ENCODE measurements at regions not wholly inside any gene's neighbourhood (a gene's known extent, or its start where the extent isn't known, plus 50 kb on each side); places are given as distances from the start of the nearest gene placed in this dataset.

DNA sequence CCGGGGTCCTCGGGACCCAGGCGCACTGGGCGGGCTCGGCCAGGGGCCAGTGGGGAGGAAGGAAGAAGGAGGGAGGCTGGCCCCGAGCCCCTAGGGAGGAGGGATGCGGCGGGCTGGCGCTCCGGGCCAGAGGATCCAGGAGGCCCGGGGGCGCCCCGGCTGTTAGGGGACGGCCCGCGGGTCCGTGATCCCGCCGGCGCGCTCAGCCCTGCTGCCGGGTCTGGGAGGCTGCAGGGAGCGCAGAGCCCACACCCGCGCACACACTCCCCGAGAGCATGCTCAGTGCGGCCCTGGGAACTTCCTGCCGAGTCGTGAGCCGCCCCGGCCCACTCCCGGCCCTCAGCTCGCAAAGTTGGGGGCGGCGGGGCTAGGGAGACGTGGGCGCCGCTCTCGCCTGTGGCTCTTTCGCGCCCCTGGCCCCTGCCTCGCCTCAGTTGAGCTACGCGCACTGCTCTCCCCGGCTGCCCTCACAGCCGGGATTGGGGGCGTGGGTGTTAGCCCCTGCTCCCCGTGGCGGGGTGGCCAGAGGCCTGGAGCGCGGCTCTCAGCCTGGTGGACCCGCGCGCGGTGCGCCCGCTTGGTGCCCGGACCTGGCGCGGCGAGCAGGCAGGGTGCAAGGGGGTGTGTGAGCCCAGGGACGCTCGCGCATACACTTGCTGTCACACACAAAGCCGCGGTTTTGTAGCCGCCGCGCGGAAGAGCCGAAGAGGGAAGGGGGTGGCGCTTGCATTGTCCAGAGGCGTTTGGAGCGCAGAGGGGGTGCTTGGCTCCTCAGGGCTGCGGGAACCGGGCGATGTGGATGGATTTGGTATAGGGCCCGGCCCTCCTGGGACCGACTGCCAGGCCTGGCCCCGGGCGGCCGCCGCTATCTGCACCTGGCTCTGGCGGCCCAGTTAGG lies 132.9 kb upstream of the MGAT5 start (continued):
- TF ChIP-seq, protein P1, sequence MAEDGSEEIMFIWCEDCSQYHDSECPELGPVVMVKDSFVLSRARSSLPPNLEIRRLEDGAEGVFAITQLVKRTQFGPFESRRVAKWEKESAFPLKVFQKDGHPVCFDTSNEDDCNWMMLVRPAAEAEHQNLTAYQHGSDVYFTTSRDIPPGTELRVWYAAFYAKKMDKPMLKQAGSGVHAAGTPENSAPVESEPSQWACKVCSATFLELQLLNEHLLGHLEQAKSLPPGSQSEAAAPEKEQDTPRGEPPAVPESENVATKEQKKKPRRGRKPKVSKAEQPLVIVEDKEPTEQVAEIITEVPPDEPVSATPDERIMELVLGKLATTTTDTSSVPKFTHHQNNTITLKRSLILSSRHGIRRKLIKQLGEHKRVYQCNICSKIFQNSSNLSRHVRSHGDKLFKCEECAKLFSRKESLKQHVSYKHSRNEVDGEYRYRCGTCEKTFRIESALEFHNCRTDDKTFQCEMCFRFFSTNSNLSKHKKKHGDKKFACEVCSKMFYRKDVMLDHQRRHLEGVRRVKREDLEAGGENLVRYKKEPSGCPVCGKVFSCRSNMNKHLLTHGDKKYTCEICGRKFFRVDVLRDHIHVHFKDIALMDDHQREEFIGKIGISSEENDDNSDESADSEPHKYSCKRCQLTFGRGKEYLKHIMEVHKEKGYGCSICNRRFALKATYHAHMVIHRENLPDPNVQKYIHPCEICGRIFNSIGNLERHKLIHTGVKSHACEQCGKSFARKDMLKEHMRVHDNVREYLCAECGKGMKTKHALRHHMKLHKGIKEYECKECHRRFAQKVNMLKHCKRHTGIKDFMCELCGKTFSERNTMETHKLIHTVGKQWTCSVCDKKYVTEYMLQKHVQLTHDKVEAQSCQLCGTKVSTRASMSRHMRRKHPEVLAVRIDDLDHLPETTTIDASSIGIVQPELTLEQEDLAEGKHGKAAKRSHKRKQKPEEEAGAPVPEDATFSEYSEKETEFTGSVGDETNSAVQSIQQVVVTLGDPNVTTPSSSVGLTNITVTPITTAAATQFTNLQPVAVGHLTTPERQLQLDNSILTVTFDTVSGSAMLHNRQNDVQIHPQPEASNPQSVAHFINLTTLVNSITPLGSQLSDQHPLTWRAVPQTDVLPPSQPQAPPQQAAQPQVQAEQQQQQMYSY (CRISPR knock-in tag; IDR thresholded peaks at IDR 0.05): no peak
- peak; percentile 74 for TF ChIP-seq POLR2A (IDR thresholded peaks at IDR 0.05; ENCODE audit: low read depth, low read length)
- TF ChIP-seq NFIC (IDR thresholded peaks at IDR 0.05; ENCODE audit: low read depth, low read length): no peak
- no peak for TF ChIP-seq CHD4 (IDR thresholded peaks at IDR 0.05)
- TF ChIP-seq RBBP5 (conservative IDR thresholded peaks at IDR 0.05): no peak
- no peak; the same call in 1 of the 2 replicates for TF ChIP-seq JUNB (IDR thresholded peaks at IDR 0.05)
- TF ChIP-seq, protein P2, sequence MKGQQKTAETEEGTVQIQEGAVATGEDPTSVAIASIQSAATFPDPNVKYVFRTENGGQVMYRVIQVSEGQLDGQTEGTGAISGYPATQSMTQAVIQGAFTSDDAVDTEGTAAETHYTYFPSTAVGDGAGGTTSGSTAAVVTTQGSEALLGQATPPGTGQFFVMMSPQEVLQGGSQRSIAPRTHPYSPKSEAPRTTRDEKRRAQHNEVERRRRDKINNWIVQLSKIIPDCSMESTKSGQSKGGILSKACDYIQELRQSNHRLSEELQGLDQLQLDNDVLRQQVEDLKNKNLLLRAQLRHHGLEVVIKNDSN (IDR thresholded peaks at IDR 0.05; ENCODE audit: borderline replicate concordance, extremely low read length, insufficient read depth, low read depth, low read length): no peak
- TF ChIP-seq MEF2A (IDR thresholded peaks at IDR 0.05; ENCODE audit: insufficient read depth, low read depth, low read length): no peak
- TF ChIP-seq ETV6 (conservative IDR thresholded peaks at IDR 0.05 in 1 of 2, IDR thresholded peaks at IDR 0.05 in 1 of 2; ENCODE audit: borderline replicate concordance in 1 of 2, low read depth in 1 of 2): no peak
- no peak for TF ChIP-seq FOXM1 (IDR thresholded peaks at IDR 0.05; ENCODE audit: low read depth, low read length)
- TF ChIP-seq SMC3 (IDR thresholded peaks at IDR 0.05; ENCODE audit: borderline replicate concordance, low read length): no peak
- TF ChIP-seq RAD51 (IDR thresholded peaks at IDR 0.05): no peak
- no peak for TF ChIP-seq RFX5 (IDR thresholded peaks at IDR 0.05; ENCODE audit: low read depth, low read length)
- no peak for TF ChIP-seq WRNIP1 (IDR thresholded peaks at IDR 0.05; ENCODE audit: borderline replicate concordance, low read depth, low read length)
- TF ChIP-seq, protein P3, sequence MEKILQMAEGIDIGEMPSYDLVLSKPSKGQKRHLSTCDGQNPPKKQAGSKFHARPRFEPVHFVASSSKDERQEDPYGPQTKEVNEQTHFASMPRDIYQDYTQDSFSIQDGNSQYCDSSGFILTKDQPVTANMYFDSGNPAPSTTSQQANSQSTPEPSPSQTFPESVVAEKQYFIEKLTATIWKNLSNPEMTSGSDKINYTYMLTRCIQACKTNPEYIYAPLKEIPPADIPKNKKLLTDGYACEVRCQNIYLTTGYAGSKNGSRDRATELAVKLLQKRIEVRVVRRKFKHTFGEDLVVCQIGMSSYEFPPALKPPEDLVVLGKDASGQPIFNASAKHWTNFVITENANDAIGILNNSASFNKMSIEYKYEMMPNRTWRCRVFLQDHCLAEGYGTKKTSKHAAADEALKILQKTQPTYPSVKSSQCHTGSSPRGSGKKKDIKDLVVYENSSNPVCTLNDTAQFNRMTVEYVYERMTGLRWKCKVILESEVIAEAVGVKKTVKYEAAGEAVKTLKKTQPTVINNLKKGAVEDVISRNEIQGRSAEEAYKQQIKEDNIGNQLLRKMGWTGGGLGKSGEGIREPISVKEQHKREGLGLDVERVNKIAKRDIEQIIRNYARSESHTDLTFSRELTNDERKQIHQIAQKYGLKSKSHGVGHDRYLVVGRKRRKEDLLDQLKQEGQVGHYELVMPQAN (conservative IDR thresholded peaks at IDR 0.05): peak; percentile 75
- no peak; the same call in 1 of the 2 replicates for TF ChIP-seq NR2F1 (conservative IDR thresholded peaks at IDR 0.05)
- no peak for TF ChIP-seq NR2C1 (IDR thresholded peaks at IDR 0.05)
- no peak for TF ChIP-seq RELA (IDR thresholded peaks at IDR 0.05; ENCODE audit: borderline replicate concordance, partially characterized antibody)
- TF ChIP-seq, protein P4, sequence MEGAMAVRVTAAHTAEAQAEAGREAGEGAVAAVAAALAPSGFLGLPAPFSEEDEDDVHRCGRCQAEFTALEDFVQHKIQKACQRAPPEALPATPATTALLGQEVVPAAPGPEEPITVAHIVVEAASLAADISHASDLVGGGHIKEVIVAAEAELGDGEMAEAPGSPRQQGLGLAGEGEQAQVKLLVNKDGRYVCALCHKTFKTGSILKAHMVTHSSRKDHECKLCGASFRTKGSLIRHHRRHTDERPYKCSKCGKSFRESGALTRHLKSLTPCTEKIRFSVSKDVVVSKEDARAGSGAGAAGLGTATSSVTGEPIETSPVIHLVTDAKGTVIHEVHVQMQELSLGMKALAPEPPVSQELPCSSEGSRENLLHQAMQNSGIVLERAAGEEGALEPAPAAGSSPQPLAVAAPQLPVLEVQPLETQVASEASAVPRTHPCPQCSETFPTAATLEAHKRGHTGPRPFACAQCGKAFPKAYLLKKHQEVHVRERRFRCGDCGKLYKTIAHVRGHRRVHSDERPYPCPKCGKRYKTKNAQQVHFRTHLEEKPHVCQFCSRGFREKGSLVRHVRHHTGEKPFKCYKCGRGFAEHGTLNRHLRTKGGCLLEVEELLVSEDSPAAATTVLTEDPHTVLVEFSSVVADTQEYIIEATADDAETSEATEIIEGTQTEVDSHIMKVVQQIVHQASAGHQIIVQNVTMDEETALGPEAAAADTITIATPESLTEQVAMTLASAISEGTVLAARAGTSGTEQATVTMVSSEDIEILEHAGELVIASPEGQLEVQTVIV (IDR thresholded peaks at IDR 0.05; ENCODE audit: borderline replicate concordance, partially characterized antibody): no peak
- TF ChIP-seq TBL1XR1 (IDR thresholded peaks at IDR 0.05; ENCODE audit: low read depth, low read length): no peak

All from GM12878 (cell line).